ENCODE measurements at regions not wholly inside any gene's neighbourhood (a gene's known extent, or its start where the extent isn't known, plus 50 kb on each side); places are given as distances from the start of the nearest gene placed in this dataset.

- no peaks in the 10 kb centered on the region for H3K27me3 ChIP-seq (ENCODE audit: control insufficient read depth in 3 of 3, insufficient read depth in 3 of 3, low read length in 2 of 3)
- 87% methylated on average over 2 of the region's 2 CpGs for WGBS, 2 donors
- H3K36me3 ChIP-seq (ENCODE audit: control insufficient read depth in 4 of 4, insufficient read depth in 4 of 4, low read length in 4 of 4): no peaks in the 10 kb centered on the region
- DNase-seq (no peak), ATAC-seq (ENCODE audit: insufficient read depth, low FRiP score) (no peak)
- peaks cover 0 to 9% (median 0%) of the 10 kb centered on the region in 5 donors for H3K4me1 ChIP-seq (ENCODE audit: control insufficient read depth in 5 of 5, insufficient read depth in 5 of 5, low read length in 5 of 5)
- H3K4me3 ChIP-seq: no peak overlapping the region
- H3K27ac ChIP-seq (ENCODE audit: low read depth in 1 of 2, low read length in 1 of 2): no peak overlapping the region
- H3K9ac ChIP-seq (ENCODE audit: insufficient read depth in 1 of 2, low read length in 2 of 2): no peak overlapping the region
- peaks cover 0 to 2% (median 0%) of the 10 kb centered on the region in 4 donors for H3K9me3 ChIP-seq (ENCODE audit: control insufficient read depth in 4 of 4, insufficient read depth in 3 of 4, low read length in 3 of 4)
- TF ChIP-seq CTCF (IDR thresholded peaks at IDR 0.05; ENCODE audit: control extremely low read depth, extremely low read depth): no peak
These were observed 270.9 kb downstream of the GAS1 start for GRCh38 chr9:86676396-86676795.

GRCh38 chr9:86675805-86676204 lies 271.5 kb downstream of the GAS1 start:
- WGBS, 2 donors: 90% methylated on average over 5 of the region's 5 CpGs
- H3K9ac ChIP-seq (ENCODE audit: insufficient read depth in 1 of 2, low read length in 2 of 2): no peak overlapping the region
- ATAC-seq (ENCODE audit: insufficient read depth, low FRiP score) (no peak), DNase-seq (no peak)
- no peak overlapping the region for H3K4me3 ChIP-seq
- no peaks in the 10 kb centered on the region for H3K27me3 ChIP-seq (ENCODE audit: control insufficient read depth in 3 of 3, insufficient read depth in 3 of 3, low read length in 2 of 3)
- no peak for TF ChIP-seq CTCF (IDR thresholded peaks at IDR 0.05; ENCODE audit: control extremely low read depth, extremely low read depth)
- no peaks in the 10 kb centered on the region for H3K36me3 ChIP-seq (ENCODE audit: control insufficient read depth in 4 of 4, insufficient read depth in 4 of 4, low read length in 4 of 4)
- H3K4me1 ChIP-seq (ENCODE audit: control insufficient read depth in 5 of 5, insufficient read depth in 5 of 5, low read length in 5 of 5): peaks cover 0 to 9% (median 0%) of the 10 kb centered on the region in 5 donors
- peaks cover 0 to 3% (median under 1%) of the 10 kb centered on the region in 4 donors for H3K9me3 ChIP-seq (ENCODE audit: control insufficient read depth in 4 of 4, insufficient read depth in 3 of 4, low read length in 3 of 4)
- no peak overlapping the region for H3K27ac ChIP-seq (ENCODE audit: low read depth in 1 of 2, low read length in 1 of 2)

- ATAC-seq (ENCODE audit: insufficient read depth, low FRiP score) (no peak), DNase-seq (no peak)
- 79 to 87% methylated on average over 2 of the region's 2 CpGs for WGBS, 2 donors
- H3K4me3 ChIP-seq: no peak overlapping the region
- H3K36me3 ChIP-seq (ENCODE audit: control insufficient read depth in 4 of 4, insufficient read depth in 4 of 4, low read length in 4 of 4): no peaks in the 10 kb centered on the region
- no peak overlapping the region for H3K27ac ChIP-seq (ENCODE audit: low read depth in 1 of 2, low read length in 1 of 2)
- no peaks in the 10 kb centered on the region for H3K27me3 ChIP-seq (ENCODE audit: control insufficient read depth in 3 of 3, insufficient read depth in 3 of 3, low read length in 2 of 3)
- H3K4me1 ChIP-seq (ENCODE audit: control insufficient read depth in 5 of 5, insufficient read depth in 5 of 5, low read length in 5 of 5): peaks cover 0 to 9% (median 0%) of the 10 kb centered on the region in 5 donors
- no peak for TF ChIP-seq CTCF (IDR thresholded peaks at IDR 0.05; ENCODE audit: control extremely low read depth, extremely low read depth)
- H3K9ac ChIP-seq (ENCODE audit: insufficient read depth in 1 of 2, low read length in 2 of 2): no peak overlapping the region
- peaks cover 0 to 8% (median 3%) of the 10 kb centered on the region in 4 donors for H3K9me3 ChIP-seq (ENCODE audit: control insufficient read depth in 4 of 4, insufficient read depth in 3 of 4, low read length in 3 of 4)
These were observed 272.8 kb downstream of the GAS1 start for GRCh38 chr9:86674487-86674886.

GRCh38 chr9:86672966-86673365 lies 274.3 kb downstream of the GAS1 start:
- H3K9me3 ChIP-seq (ENCODE audit: control insufficient read depth in 4 of 4, insufficient read depth in 3 of 4, low read length in 3 of 4): peaks cover 0 to 8% (median 3%) of the 10 kb centered on the region in 4 donors
- H3K27me3 ChIP-seq (ENCODE audit: control insufficient read depth in 3 of 3, insufficient read depth in 3 of 3, low read length in 2 of 3): no peaks in the 10 kb centered on the region
- TF ChIP-seq CTCF (IDR thresholded peaks at IDR 0.05; ENCODE audit: control extremely low read depth, extremely low read depth): no peak
- peaks cover 0 to 9% (median 0%) of the 10 kb centered on the region in 5 donors for H3K4me1 ChIP-seq (ENCODE audit: control insufficient read depth in 5 of 5, insufficient read depth in 5 of 5, low read length in 5 of 5)
- H3K27ac ChIP-seq (ENCODE audit: low read depth in 1 of 2, low read length in 1 of 2): no peak overlapping the region
- DNase-seq: no peak
- no peak for ATAC-seq (ENCODE audit: insufficient read depth, low FRiP score)
- no peak overlapping the region for H3K9ac ChIP-seq (ENCODE audit: insufficient read depth in 1 of 2, low read length in 2 of 2)
- WGBS, 2 donors: 75 to 84% methylated on average over 2 of the region's 2 CpGs
- no peak overlapping the region for H3K4me3 ChIP-seq
- H3K36me3 ChIP-seq (ENCODE audit: control insufficient read depth in 4 of 4, insufficient read depth in 4 of 4, low read length in 4 of 4): no peaks in the 10 kb centered on the region

Measured in lung (tissue), 11 donors.